ENCODE measurements at regions not wholly inside any gene's neighbourhood (a gene's known extent, or its start where the extent isn't known, plus 50 kb on each side); places are given as distances from the start of the nearest gene placed in this dataset.
"Not testable (repeated sequence)": the region's sequence is repeated elsewhere in the genome, so short reads cannot be mapped to it uniquely, and the experiment has no call there.

GRCh38 chr10:8314486-8314885 is 260.0 kb downstream of the GATA3 start:
- DNase-seq (ENCODE audit: low read depth): no peak
- H3K4me3 ChIP-seq (ENCODE audit: low read depth, low read length): no peak overlapping the region
- no peak for TF ChIP-seq CTCF (conservative IDR thresholded peaks at IDR 0.05; ENCODE audit: low read depth, low read length)

- TF ChIP-seq CTCF (conservative IDR thresholded peaks at IDR 0.05; ENCODE audit: low read depth, low read length): no peak
- H3K4me3 ChIP-seq (ENCODE audit: low read depth, low read length): no peak overlapping the region
- DNase-seq (ENCODE audit: low read depth): no peak
Measured at GRCh38 chr10:8315619-8316021, 261.1 kb downstream of the GATA3 start.

DNA sequence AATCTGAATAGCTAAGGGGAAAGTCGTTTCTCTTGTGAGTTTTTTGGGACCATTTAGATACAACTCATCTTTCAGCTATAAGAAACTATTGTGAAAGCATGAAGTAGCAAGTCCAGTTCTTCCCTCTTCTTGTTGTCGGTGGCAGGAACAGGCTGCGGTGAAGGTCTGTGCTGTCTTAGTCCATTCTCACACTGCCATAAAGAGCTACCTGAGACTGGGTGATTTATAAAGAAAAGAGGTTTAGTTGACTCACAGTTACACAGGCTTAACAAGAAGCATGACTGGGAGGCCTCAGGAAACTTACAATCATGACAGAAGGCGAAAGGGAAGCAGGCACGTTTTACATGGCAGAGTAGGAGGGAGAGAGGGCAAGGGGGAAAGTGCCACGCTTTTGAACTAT is 261.8 kb downstream of the GATA3 start:
- no peak for DNase-seq (ENCODE audit: low read depth)
- TF ChIP-seq CTCF (conservative IDR thresholded peaks at IDR 0.05; ENCODE audit: low read depth, low read length): no peak
- no peak overlapping the region for H3K4me3 ChIP-seq (ENCODE audit: low read depth, low read length)

GRCh38 chr10:8318429-8318828 is 263.9 kb downstream of the GATA3 start:
- DNase-seq (ENCODE audit: low read depth); H3K4me3 ChIP-seq (ENCODE audit: low read depth, low read length): not testable (repeated sequence)

DNA sequence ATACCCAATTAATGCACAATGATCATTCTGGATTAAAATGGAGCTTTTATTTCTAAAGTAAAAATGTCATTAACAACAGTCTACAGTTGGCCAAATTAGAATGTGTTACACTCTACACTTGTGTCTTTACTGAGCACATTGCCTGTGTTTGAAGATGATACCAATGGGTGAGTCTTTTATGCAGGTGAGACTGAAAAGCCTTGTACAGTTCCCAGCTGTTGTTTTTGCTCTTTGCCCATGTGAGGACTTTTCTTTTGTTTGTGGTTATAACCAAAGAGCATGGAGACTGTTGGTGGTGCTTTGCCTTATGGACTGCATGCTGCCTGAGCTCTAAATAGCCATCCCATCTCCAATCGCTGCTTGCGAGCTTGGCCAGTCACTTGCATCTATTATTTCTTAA is 264.5 kb downstream of the GATA3 start:
- no peak for TF ChIP-seq CTCF (conservative IDR thresholded peaks at IDR 0.05; ENCODE audit: low read depth, low read length)
- no peak for DNase-seq (ENCODE audit: low read depth)
- H3K4me3 ChIP-seq (ENCODE audit: low read depth, low read length): no peak overlapping the region

- H3K4me3 ChIP-seq (ENCODE audit: low read depth, low read length): no peak overlapping the region
- no peak for DNase-seq (ENCODE audit: low read depth)
- TF ChIP-seq CTCF (conservative IDR thresholded peaks at IDR 0.05; ENCODE audit: low read depth, low read length): no peak
Measured at GRCh38 chr10:8319704-8320103, 265.2 kb downstream of the GATA3 start.

GRCh38 chr10:8321990-8322389 is 267.5 kb downstream of the GATA3 start:
- H3K4me3 ChIP-seq (ENCODE audit: low read depth, low read length): no peak overlapping the region
- TF ChIP-seq CTCF (conservative IDR thresholded peaks at IDR 0.05; ENCODE audit: low read depth, low read length): no peak
- DNase-seq (ENCODE audit: low read depth): no peak

All from choroid plexus epithelial cell (primary cell).